PC-3 (cell line): ENCODE measurements at regions not wholly inside any gene's neighbourhood (a gene's known extent, or its start where the extent isn't known, plus 50 kb on each side); places are given as distances from the start of the nearest gene placed in this dataset.

Experiments
- ATAC-seq: fragments of 200-7000 bp; cut with Tn5 transposase; 2 replicates; pipeline ENCODE4 v1.9.1; 2020; ENCODE audit warnings: mild to moderate bottlenecking, moderate library complexity
- BruUV-seq: library from RNA; stranded (reverse); fragments of 400-500 nt; replicated peaks from 2 replicates; lab custom pipeline; 2021; lab: Mats Ljungman, UMichigan
- CTCF ChIA-PET: fragments of 300-600 bp; sonication (Branson Sonifier 250); formaldehyde crosslinking; loops from one replicate; lab custom pipeline; 2022; ENCODE audit warnings: antibody characterized with exemption; lab: Charles Lee
- POLR2A ChIA-PET: fragments of 300-600 bp; sonication (Branson Sonifier 250); formaldehyde crosslinking; loops from one replicate; lab custom pipeline; 2022; ENCODE audit warnings: antibody characterized with exemption; ENCODE audit not compliant: unreplicated experiment; lab: Charles Lee
- DNase-seq: peaks from one replicate; pipeline ENCODE4 v3.0.0-alpha.2; 2015
- H2AFZ ChIP-seq: fragments of 300-600 bp; sonication (generic); 2 replicates; pipeline ENCODE4 v1.6.0; 2016; ENCODE audit warnings: antibody characterized with exemption, low read length
- H3F3A ChIP-seq: fragments of 300-600 bp; sonication (generic); one replicate; pipeline ENCODE4 v1.6.0; 2017; ENCODE audit warnings: antibody characterized with exemption, low read length, control low read depth, mild to moderate bottlenecking; ENCODE audit not compliant: unreplicated experiment
- H3K27ac ChIP-seq: fragments of 300-600 bp; sonication (generic); 2 replicates; pipeline ENCODE4 v1.5.1; 2016; ENCODE audit warnings: mild to moderate bottlenecking, low read length
- H3K27me3 ChIP-seq: fragments of 300-600 bp; sonication (generic); 2 replicates; pipeline ENCODE4 v1.6.1; 2016; ENCODE audit warnings: low read length, mixed read lengths
- H3K36me3 ChIP-seq: fragments of 300-600 bp; sonication (generic); 2 replicates; pipeline ENCODE4 v1.6.1; 2016; ENCODE audit warnings: low read depth, mixed run types, low read length, mixed read lengths
- H3K4me1 ChIP-seq: fragments of 300-600 bp; sonication (generic); 2 replicates; pipeline ENCODE4 v1.5.1; 2016; ENCODE audit warnings: low read length; ENCODE audit not compliant: insufficient read depth
- H3K4me2 ChIP-seq: fragments of 300-600 bp; sonication (generic); 2 replicates; pipeline ENCODE4 v1.6.0; 2016; ENCODE audit warnings: low read length
- H3K4me3 ChIP-seq: fragments of 300-600 bp; sonication (generic); 2 replicates; pipeline ENCODE4 v1.5.1; 2016; ENCODE audit warnings: mild to moderate bottlenecking, low read length, mixed read lengths
- H3K79me2 ChIP-seq: fragments of 300-600 bp; sonication (generic); 2 replicates; pipeline ENCODE4 v1.6.1; 2017; ENCODE audit warnings: low read length, mixed read lengths
- H3K9ac ChIP-seq: fragments of 300-600 bp; sonication (generic); 2 replicates; pipeline ENCODE4 v1.6.0; 2016; ENCODE audit warnings: mild to moderate bottlenecking, low read length
- H3K9me2 ChIP-seq: fragments of 300-600 bp; sonication (generic); replicated peaks from 2 replicates; pipeline ENCODE4 v1.6.1; 2016; ENCODE audit warnings: mixed run types, low read length, mixed read lengths
- H3K9me3 ChIP-seq: fragments of 300-600 bp; sonication (generic); 2 replicates; pipeline ENCODE4 v1.6.1; 2016; ENCODE audit warnings: low read length, mixed read lengths
- H4K20me1 ChIP-seq: fragments of 300-600 bp; sonication (generic); 2 replicates; pipeline ENCODE4 v1.6.1; 2016; ENCODE audit warnings: low read length, mixed read lengths
- CTCF ChIP-seq: fragments of 300-600 bp; sonication (generic); conservative IDR thresholded peaks from 2 replicates; pipeline ENCODE4 v1.5.1; 2017; ENCODE audit warnings: antibody characterized with exemption, low read depth, mild to moderate bottlenecking, low read length
- EZH2 ChIP-seq: fragments of 300-600 bp; sonication (generic); IDR thresholded peaks from one replicate; pipeline ENCODE4 v1.6.1; 2017; ENCODE audit warnings: antibody characterized with exemption, mild to moderate bottlenecking, low read length; ENCODE audit not compliant: unreplicated experiment
- EZH2phosphoT487 ChIP-seq: fragments of 300-600 bp; sonication (generic); IDR thresholded peaks from 2 replicates; pipeline ENCODE4 v1.6.1; 2018; ENCODE audit warnings: mild to moderate bottlenecking, antibody characterized with exemption, low read length, borderline replicate concordance
- intact Hi-C: fragments of 100-400 bp; cut with micrococcal nuclease; formaldehyde crosslinking; loops from 2 replicates; pipeline ENCODE4 v1.9.0; 2023

- Histone ChIP-seq H3K36me3 (no peaks in the 10 kb centered on the region), H3K4me3 (no peak overlapping the region), H3K4me1 (no peaks in the 10 kb centered on the region), H3K9me3 (no peaks in the 10 kb centered on the region), H4K20me1 (no peaks in the 10 kb centered on the region), H3K9me2 (no peaks in the 10 kb centered on the region), H2AFZ (no peak overlapping the region), H3F3A (no peaks in the 10 kb centered on the region), H3K27ac (no peak overlapping the region), H3K4me2 (no peak overlapping the region), H3K27me3 (peaks cover 10% of the 10 kb centered on the region), H3K9ac (no peak overlapping the region), H3K79me2 (no peaks in the 10 kb centered on the region)
- intact Hi-C loops = no loop called here
- BruUV-seq = no TSS peak
- no peak for ATAC-seq
- DNase-seq = no peak
- no peak for TF ChIP-seq CTCF
- no peak for TF ChIP-seq EZH2
- TF ChIP-seq EZH2phosphoT487 = no peak
- ChIA-PET POLR2A (no interaction called here), CTCF (no interaction called here)
Observed at GRCh38 chr14:94889520-94890312, 119.8 kb upstream of the GSC start.

GRCh38 chr14:94888121-94888520, 118.2 kb upstream of the GSC start:
- Histone ChIP-seq H3K4me1 (no peaks in the 10 kb centered on the region), H3K9ac (no peak overlapping the region), H3K27ac (no peak overlapping the region), H3K9me2 (no peaks in the 10 kb centered on the region), H3K79me2 (no peaks in the 10 kb centered on the region), H2AFZ (no peak overlapping the region), H3K36me3 (no peaks in the 10 kb centered on the region), H3F3A (no peaks in the 10 kb centered on the region), H3K4me2 (no peak overlapping the region), H3K4me3 (no peak overlapping the region), H3K9me3 (no peaks in the 10 kb centered on the region), H3K27me3 (peaks cover 17% of the 10 kb centered on the region), H4K20me1 (no peaks in the 10 kb centered on the region)
- no TSS peak for BruUV-seq
- intact Hi-C loops = no loop called here
- DNase-seq = no peak
- TF ChIP-seq EZH2 (no peak), CTCF (no peak), EZH2phosphoT487 (no peak)
- POLR2A ChIA-PET = no interaction called here
- CTCF ChIA-PET = no interaction called here
- no peak for ATAC-seq

GRCh38 chr14:94887591-94887990, 117.7 kb upstream of the GSC start:
- ATAC-seq (no peak), DNase-seq (no peak)
- no peaks in the 10 kb centered on the region for H3K9me3 ChIP-seq
- no peaks in the 10 kb centered on the region for H4K20me1 ChIP-seq
- no peak overlapping the region for H2AFZ ChIP-seq
- POLR2A ChIA-PET = no interaction called here
- H3K27ac ChIP-seq = no peak overlapping the region
- H3K9me2 ChIP-seq = no peaks in the 10 kb centered on the region
- BruUV-seq = no TSS peak
- TF ChIP-seq EZH2 (no peak), CTCF (no peak), EZH2phosphoT487 (no peak)
- intact Hi-C loops = no loop called here
- CTCF ChIA-PET = no interaction called here
- no peak overlapping the region for H3K4me3 ChIP-seq
- no peaks in the 10 kb centered on the region for H3F3A ChIP-seq
- no peaks in the 10 kb centered on the region for H3K36me3 ChIP-seq
- no peak overlapping the region for H3K4me2 ChIP-seq
- peaks cover 17% of the 10 kb centered on the region for H3K27me3 ChIP-seq
- H3K9ac ChIP-seq = no peak overlapping the region
- H3K4me1 ChIP-seq = no peaks in the 10 kb centered on the region
- H3K79me2 ChIP-seq = no peaks in the 10 kb centered on the region
